ENCODE measurements at regions not wholly inside any gene's neighbourhood (a gene's known extent, or its start where the extent isn't known, plus 50 kb on each side); places are given as distances from the start of the nearest gene placed in this dataset.

GRCh38 chr5:93964421-93964820 lies 223.0 kb upstream of the POU5F2 start:
- intact Hi-C loops (cut with micrococcal nuclease; ENCODE audit: unreplicated experiment): no loop called here

More at GRCh38 chr5:93964421-93964820, 223.0 kb upstream of the POU5F2 start:
- ATAC-seq: no peak
- TF ChIP-seq MXI1 (IDR thresholded peaks at IDR 0.05; ENCODE audit: low read depth, low read length) (no peak), TCF12 (IDR thresholded peaks at IDR 0.05; ENCODE audit: low read depth, low read length) (no peak), SRF (IDR thresholded peaks at IDR 0.05; ENCODE audit: low read depth in 2 of 2, low read length in 2 of 2) (no peak), TARDBP (IDR thresholded peaks at IDR 0.05; ENCODE audit: borderline replicate concordance) (no peak), DPF2 (IDR thresholded peaks at IDR 0.05) (no peak), CEBPZ (IDR thresholded peaks at IDR 0.05; ENCODE audit: low read depth, low read length) (no peak), BRCA1 (IDR thresholded peaks at IDR 0.05; ENCODE audit: low read depth, low read length) (no peak), RAD51 (IDR thresholded peaks at IDR 0.05) (no peak), HDAC2 (IDR thresholded peaks at IDR 0.05) (no peak), FOXK2 (IDR thresholded peaks at IDR 0.05) (no peak), ZNF24 (IDR thresholded peaks at IDR 0.05) (no peak), FOXM1 (IDR thresholded peaks at IDR 0.05; ENCODE audit: low read depth, low read length) (no peak), NKRF (conservative IDR thresholded peaks at IDR 0.05) (no peak), ZNF207 (IDR thresholded peaks at IDR 0.05; ENCODE audit: borderline replicate concordance) (no peak)
- TF ChIP-seq, protein P1, sequence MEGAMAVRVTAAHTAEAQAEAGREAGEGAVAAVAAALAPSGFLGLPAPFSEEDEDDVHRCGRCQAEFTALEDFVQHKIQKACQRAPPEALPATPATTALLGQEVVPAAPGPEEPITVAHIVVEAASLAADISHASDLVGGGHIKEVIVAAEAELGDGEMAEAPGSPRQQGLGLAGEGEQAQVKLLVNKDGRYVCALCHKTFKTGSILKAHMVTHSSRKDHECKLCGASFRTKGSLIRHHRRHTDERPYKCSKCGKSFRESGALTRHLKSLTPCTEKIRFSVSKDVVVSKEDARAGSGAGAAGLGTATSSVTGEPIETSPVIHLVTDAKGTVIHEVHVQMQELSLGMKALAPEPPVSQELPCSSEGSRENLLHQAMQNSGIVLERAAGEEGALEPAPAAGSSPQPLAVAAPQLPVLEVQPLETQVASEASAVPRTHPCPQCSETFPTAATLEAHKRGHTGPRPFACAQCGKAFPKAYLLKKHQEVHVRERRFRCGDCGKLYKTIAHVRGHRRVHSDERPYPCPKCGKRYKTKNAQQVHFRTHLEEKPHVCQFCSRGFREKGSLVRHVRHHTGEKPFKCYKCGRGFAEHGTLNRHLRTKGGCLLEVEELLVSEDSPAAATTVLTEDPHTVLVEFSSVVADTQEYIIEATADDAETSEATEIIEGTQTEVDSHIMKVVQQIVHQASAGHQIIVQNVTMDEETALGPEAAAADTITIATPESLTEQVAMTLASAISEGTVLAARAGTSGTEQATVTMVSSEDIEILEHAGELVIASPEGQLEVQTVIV (IDR thresholded peaks at IDR 0.05; ENCODE audit: borderline replicate concordance, partially characterized antibody): no peak
- ChIA-PET POLR2A (no interaction called here), CTCF (no interaction called here), RAD21 (ENCODE audit: unreplicated experiment) (no interaction called here), SMC1A (ENCODE audit: uncharacterized antibody, unreplicated experiment) (no interaction called here)
- Histone ChIP-seq H3K4me2 (ENCODE audit: control insufficient read depth, insufficient read depth) (no peak overlapping the region), H3K27me3 (replicated peaks in 1 of 2; ENCODE audit: control insufficient read depth in 2 of 2, insufficient read depth in 2 of 2, low read length in 1 of 2) (no peaks in the 10 kb centered on the region), H3K4me1 (ENCODE audit: control insufficient read depth, insufficient read depth, low read length) (no peaks in the 10 kb centered on the region), H3K36me3 (ENCODE audit: control insufficient read depth in 2 of 2, insufficient read depth in 2 of 2, low read length in 1 of 2) (no peaks in the 10 kb centered on the region), H2AFZ (ENCODE audit: control insufficient read depth, low read depth, low read length) (no peak overlapping the region), H3K9me3 (replicated peaks; ENCODE audit: control insufficient read depth, insufficient read depth, low read length) (no peaks in the 10 kb centered on the region), H3K27ac (ENCODE audit: control insufficient read depth, insufficient read depth) (no peak overlapping the region), H3K9ac (ENCODE audit: control insufficient read depth, insufficient read depth, low read length) (no peak overlapping the region), H3K79me2 (ENCODE audit: control insufficient read depth, insufficient read depth, low read length) (no peaks in the 10 kb centered on the region), H4K20me1 (ENCODE audit: control insufficient read depth, insufficient read depth) (no peaks in the 10 kb centered on the region), H3K4me3 (no peak overlapping the region)
- BruUV-seq (replicated peaks): no TSS peak
- FAIRE-seq: no peak
- no peak for DNase-seq (ENCODE audit: low read depth, low spot score)
- in situ Hi-C loops (cut with MboI): no loop called here
- 100% methylated on average over 1 of the region's 1 CpG for WGBS (ENCODE audit: insufficient coverage, insufficient replicate concordance, low lambda C conversion rate, missing lambda C conversion rate)

All from GM12878 (cell line).